ENCODE measurements at regions not wholly inside any gene's neighbourhood (a gene's known extent, or its start where the extent isn't known, plus 50 kb on each side); places are given as distances from the start of the nearest gene placed in this dataset.

GRCh38 chr20:48008850-48009515 is 223.7 kb upstream of the SULF2 start:
- Histone ChIP-seq H3K4me1 (no peaks in the 10 kb centered on the region), H3K27me3 (no peaks in the 10 kb centered on the region), H3K4me3 (no peak overlapping the region), H3K27ac (peak overlapping the region; percentile 72 to 77), H3K9me3 (peaks cover 0 to 7% of the 10 kb centered on the region in 2 donors), H3K36me3 (no peaks in the 10 kb centered on the region)
- no peak for DNase-seq
- intact Hi-C loops (cut with DNase I; ENCODE audit: low total_unique reads), result no loop called here
- TF ChIP-seq POLR2A (IDR thresholded peaks at IDR 0.05) (no peak), CTCF (IDR thresholded peaks at IDR 0.05) (no peak)

- H3K27ac ChIP-seq, result peak overlapping the region in 1 of 2 donors; percentile 77
- TF ChIP-seq POLR2A (IDR thresholded peaks at IDR 0.05), result no peak
- TF ChIP-seq CTCF (IDR thresholded peaks at IDR 0.05), result no peak
- intact Hi-C loops (cut with DNase I; ENCODE audit: low total_unique reads), result no loop called here
- no peaks in the 10 kb centered on the region for H3K4me1 ChIP-seq
- H3K36me3 ChIP-seq, result no peaks in the 10 kb centered on the region
- H3K9me3 ChIP-seq, result peaks cover 0 to 3% of the 10 kb centered on the region in 2 donors
- DNase-seq, result no peak
- H3K4me3 ChIP-seq, result no peak overlapping the region
- H3K27me3 ChIP-seq, result no peaks in the 10 kb centered on the region
Measured at GRCh38 chr20:48007351-48007750, 222.1 kb upstream of the SULF2 start.

GRCh38 chr20:48006036-48006833 is 221.0 kb upstream of the SULF2 start:
- Histone ChIP-seq H3K9me3 (no peaks in the 10 kb centered on the region), H3K36me3 (no peaks in the 10 kb centered on the region), H3K4me3 (no peak overlapping the region), H3K27me3 (no peaks in the 10 kb centered on the region), H3K27ac (peak overlapping the region in 1 of 2 donors; percentile 32), H3K4me1 (no peaks in the 10 kb centered on the region)
- TF ChIP-seq CTCF (IDR thresholded peaks at IDR 0.05), result no peak
- TF ChIP-seq POLR2A (IDR thresholded peaks at IDR 0.05), result no peak
- intact Hi-C loops (cut with DNase I; ENCODE audit: low total_unique reads), result no loop called here
- DNase-seq, result no peak

GRCh38 chr20:48003021-48003420 is 217.7 kb upstream of the SULF2 start:
- no peak for TF ChIP-seq CTCF (IDR thresholded peaks at IDR 0.05)
- no peak for TF ChIP-seq POLR2A (IDR thresholded peaks at IDR 0.05)
- Histone ChIP-seq H3K9me3 (no peaks in the 10 kb centered on the region), H3K36me3 (no peaks in the 10 kb centered on the region), H3K27ac (no peak overlapping the region), H3K4me1 (no peaks in the 10 kb centered on the region), H3K27me3 (no peaks in the 10 kb centered on the region), H3K4me3 (no peak overlapping the region)
- DNase-seq, result no peak
- intact Hi-C loops (cut with DNase I; ENCODE audit: low total_unique reads), result no loop called here

- Histone ChIP-seq H3K4me1 (no peaks in the 10 kb centered on the region), H3K36me3 (no peaks in the 10 kb centered on the region), H3K27me3 (no peaks in the 10 kb centered on the region), H3K27ac (no peak overlapping the region), H3K9me3 (no peaks in the 10 kb centered on the region), H3K4me3 (no peak overlapping the region)
- DNase-seq, result no peak
- intact Hi-C loops (cut with DNase I; ENCODE audit: low total_unique reads), result no loop called here
- TF ChIP-seq POLR2A (IDR thresholded peaks at IDR 0.05), result no peak
- TF ChIP-seq CTCF (IDR thresholded peaks at IDR 0.05), result no peak
Measured at GRCh38 chr20:48002517-48002970, 217.3 kb upstream of the SULF2 start.
